BLaER1 (cell line): ENCODE measurements at regions not wholly inside any gene's neighbourhood (a gene's known extent, or its start where the extent isn't known, plus 50 kb on each side); places are given as distances from the start of the nearest gene placed in this dataset.

Experiments
- H3K27ac ChIP-seq: shearing (Covaris generic); formaldehyde crosslinking; 2 replicates; pipeline ENCODE4 v1.8.1; 2022
- H3K27me3 ChIP-seq: shearing (Covaris generic); formaldehyde crosslinking; 2 replicates; pipeline ENCODE4 v1.8.1; 2022
- H3K36me3 ChIP-seq: shearing (Covaris generic); formaldehyde crosslinking; 2 replicates; pipeline ENCODE4 v1.8.1; 2022
- H3K4me1 ChIP-seq: shearing (Covaris generic); formaldehyde crosslinking; 2 replicates; pipeline ENCODE4 v1.8.1; 2022
- H3K4me2 ChIP-seq: shearing (Covaris generic); formaldehyde crosslinking; 2 replicates; pipeline ENCODE4 v1.8.1; 2022
- H3K4me3 ChIP-seq: shearing (Covaris generic); formaldehyde crosslinking; 2 replicates; pipeline ENCODE4 v1.8.1; 2022
- H3K9ac ChIP-seq: shearing (Covaris generic); formaldehyde crosslinking; 2 replicates; pipeline ENCODE4 v1.8.1; 2022
- H3K9me3 ChIP-seq: shearing (Covaris generic); formaldehyde crosslinking; 2 replicates; pipeline ENCODE4 v1.8.1; 2022
- H4K20me1 ChIP-seq: shearing (Covaris generic); formaldehyde crosslinking; 2 replicates; pipeline ENCODE4 v1.8.1; 2022
- Cebpa-rat ChIP-seq: shearing (Covaris generic); IDR thresholded peaks from 2 replicates; pipeline ENCODE4 v1.8.1; 2022

DNA sequence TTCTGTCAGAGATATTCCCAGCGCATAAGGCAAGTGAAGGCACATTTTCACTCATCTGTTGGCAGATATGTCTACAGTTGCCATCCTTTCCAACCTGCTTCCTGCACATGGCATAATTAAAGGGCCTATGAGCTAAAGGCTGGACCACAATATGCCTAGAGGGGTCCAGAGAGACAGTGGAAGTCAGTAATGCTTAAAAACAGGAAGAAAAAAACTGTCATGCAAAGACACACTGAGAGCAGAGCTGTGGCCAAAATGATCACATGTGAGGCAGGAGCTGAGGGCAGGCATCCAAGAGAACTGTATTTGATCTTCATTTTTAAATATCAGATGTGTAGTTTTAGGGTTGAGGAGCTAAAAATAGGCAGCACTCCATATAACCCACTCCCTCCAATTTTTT, 125.0 kb upstream of the BACH2 start:
- Histone ChIP-seq H4K20me1 (no peaks in the 10 kb centered on the region), H3K27me3 (no peaks in the 10 kb centered on the region), H3K4me1 (peaks cover 8% of the 10 kb centered on the region; the same call in 1 of the 2 replicates), H3K27ac (no peak overlapping the region), H3K9me3 (no peaks in the 10 kb centered on the region), H3K4me2 (no peak overlapping the region), H3K36me3 (no peaks in the 10 kb centered on the region), H3K9ac (no peak overlapping the region), H3K4me3 (no peak overlapping the region)
- no peak for TF ChIP-seq Cebpa-rat

- TF ChIP-seq Cebpa-rat, result no peak
- peaks cover 8% of the 10 kb centered on the region; the same call in 1 of the 2 replicates for H3K4me1 ChIP-seq
- H3K9ac ChIP-seq, result no peak overlapping the region
- H3K4me3 ChIP-seq, result no peak overlapping the region
- no peaks in the 10 kb centered on the region for H3K9me3 ChIP-seq
- H3K36me3 ChIP-seq, result no peaks in the 10 kb centered on the region
- H4K20me1 ChIP-seq, result no peaks in the 10 kb centered on the region
- H3K27ac ChIP-seq, result no peak overlapping the region
- H3K27me3 ChIP-seq, result no peaks in the 10 kb centered on the region
- H3K4me2 ChIP-seq, result no peak overlapping the region
Measured at GRCh38 chr6:90420500-90420899, 123.9 kb upstream of the BACH2 start.

- Histone ChIP-seq H3K4me2 (no peak overlapping the region), H3K4me3 (no peak overlapping the region), H3K27ac (no peak overlapping the region), H3K36me3 (no peaks in the 10 kb centered on the region), H3K4me1 (peaks cover 28% of the 10 kb centered on the region), H3K9ac (no peak overlapping the region), H4K20me1 (no peaks in the 10 kb centered on the region), H3K9me3 (no peaks in the 10 kb centered on the region), H3K27me3 (no peaks in the 10 kb centered on the region)
- no peak for TF ChIP-seq Cebpa-rat
Measured at GRCh38 chr6:90417385-90417784, 120.7 kb upstream of the BACH2 start.

DNA sequence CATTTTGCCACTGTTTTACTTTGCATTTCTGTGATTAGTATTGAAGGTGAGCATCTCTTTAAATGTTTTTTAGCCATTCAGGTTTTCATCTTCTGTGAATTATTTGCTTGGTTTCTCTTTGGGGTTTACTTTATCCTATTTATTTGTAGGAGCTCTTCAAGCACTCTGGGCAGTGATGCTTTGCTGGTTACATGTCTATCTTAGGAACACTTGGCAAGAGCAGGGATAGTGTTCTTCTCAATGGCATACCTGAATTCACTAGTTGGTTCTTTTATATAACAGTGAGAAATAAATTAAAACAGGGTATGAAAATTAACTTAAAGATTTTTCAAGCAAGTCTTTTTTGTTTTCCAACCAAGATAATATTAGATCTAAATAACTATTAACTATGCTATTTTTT, 119.7 kb upstream of the BACH2 start:
- Histone ChIP-seq H4K20me1 (no peaks in the 10 kb centered on the region), H3K9ac (no peak overlapping the region), H3K4me3 (no peak overlapping the region), H3K9me3 (no peaks in the 10 kb centered on the region), H3K4me1 (peaks cover 20% of the 10 kb centered on the region), H3K4me2 (no peak overlapping the region), H3K27me3 (no peaks in the 10 kb centered on the region), H3K27ac (no peak overlapping the region), H3K36me3 (no peaks in the 10 kb centered on the region)
- TF ChIP-seq Cebpa-rat, result no peak

- no peak overlapping the region for H3K4me2 ChIP-seq
- no peaks in the 10 kb centered on the region for H3K9me3 ChIP-seq
- H3K4me3 ChIP-seq, result no peak overlapping the region
- H3K27me3 ChIP-seq, result no peaks in the 10 kb centered on the region
- no peaks in the 10 kb centered on the region for H4K20me1 ChIP-seq
- no peak overlapping the region for H3K27ac ChIP-seq
- TF ChIP-seq Cebpa-rat, result no peak
- H3K4me1 ChIP-seq, result peaks cover 20% of the 10 kb centered on the region
- no peak overlapping the region for H3K9ac ChIP-seq
- no peaks in the 10 kb centered on the region for H3K36me3 ChIP-seq
Measured at GRCh38 chr6:90415178-90415577, 118.5 kb upstream of the BACH2 start.

- H3K4me3 ChIP-seq, result no peak overlapping the region
- no peak overlapping the region for H3K9ac ChIP-seq
- no peaks in the 10 kb centered on the region for H3K36me3 ChIP-seq
- no peak for TF ChIP-seq Cebpa-rat
- no peak overlapping the region for H3K27ac ChIP-seq
- H4K20me1 ChIP-seq, result no peaks in the 10 kb centered on the region
- peaks cover 20% of the 10 kb centered on the region for H3K4me1 ChIP-seq
- no peaks in the 10 kb centered on the region for H3K9me3 ChIP-seq
- H3K4me2 ChIP-seq, result peak overlapping the region; percentile 67; the same call in 1 of the 2 replicates
- H3K27me3 ChIP-seq, result no peaks in the 10 kb centered on the region
Measured at GRCh38 chr6:90414352-90414751, 117.7 kb upstream of the BACH2 start.

DNA sequence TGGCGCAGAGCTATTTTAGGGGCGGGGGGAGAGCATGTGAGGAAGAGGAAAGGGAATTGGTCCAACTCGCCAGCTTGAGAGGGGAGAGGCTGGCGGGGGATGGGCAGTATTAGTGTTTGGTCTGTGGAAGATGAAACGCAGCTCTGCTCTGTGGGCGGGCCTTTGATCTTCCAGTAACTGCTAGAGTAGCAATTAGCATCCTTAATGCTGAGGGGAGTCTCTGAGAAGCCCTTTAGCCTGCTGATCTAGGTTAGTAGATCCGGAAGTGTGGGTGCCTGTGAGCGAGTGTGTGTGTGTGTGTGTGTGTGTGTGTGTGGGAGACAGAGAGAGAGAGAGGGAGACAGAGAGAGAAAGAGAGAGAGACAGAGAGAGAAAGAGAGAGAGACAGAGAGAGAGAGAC, 117.2 kb upstream of the BACH2 start:
- H3K27ac ChIP-seq, result no peak overlapping the region

GRCh38 chr6:90413396-90413795, 116.8 kb upstream of the BACH2 start:
- Histone ChIP-seq H3K27me3 (no peaks in the 10 kb centered on the region), H3K4me3 (no peak overlapping the region), H3K27ac (no peak overlapping the region), H3K4me2 (peak overlapping the region; percentile 67), H4K20me1 (no peaks in the 10 kb centered on the region), H3K9me3 (no peaks in the 10 kb centered on the region), H3K36me3 (no peaks in the 10 kb centered on the region), H3K4me1 (peaks cover 20% of the 10 kb centered on the region), H3K9ac (no peak overlapping the region)
- no peak for TF ChIP-seq Cebpa-rat

More for the DNA sequence above, 117.2 kb upstream of the BACH2 start:
- Histone ChIP-seq H3K4me1 (peaks cover 20% of the 10 kb centered on the region), H3K9ac (no peak overlapping the region), H3K36me3 (no peaks in the 10 kb centered on the region), H3K9me3 (no peaks in the 10 kb centered on the region), H3K4me2 (peak overlapping the region; percentile 67), H3K4me3 (no peak overlapping the region), H3K27me3 (no peaks in the 10 kb centered on the region), H4K20me1 (no peaks in the 10 kb centered on the region)
- TF ChIP-seq Cebpa-rat, result no peak

- Histone ChIP-seq H3K9ac (no peak overlapping the region), H4K20me1 (no peaks in the 10 kb centered on the region), H3K27me3 (no peaks in the 10 kb centered on the region), H3K4me1 (peaks cover 20% of the 10 kb centered on the region), H3K4me3 (no peak overlapping the region), H3K36me3 (no peaks in the 10 kb centered on the region), H3K9me3 (no peaks in the 10 kb centered on the region), H3K4me2 (peak overlapping the region; percentile 67), H3K27ac (no peak overlapping the region)
- no peak for TF ChIP-seq Cebpa-rat
Measured at GRCh38 chr6:90412538-90413369, 116.1 kb upstream of the BACH2 start.

DNA sequence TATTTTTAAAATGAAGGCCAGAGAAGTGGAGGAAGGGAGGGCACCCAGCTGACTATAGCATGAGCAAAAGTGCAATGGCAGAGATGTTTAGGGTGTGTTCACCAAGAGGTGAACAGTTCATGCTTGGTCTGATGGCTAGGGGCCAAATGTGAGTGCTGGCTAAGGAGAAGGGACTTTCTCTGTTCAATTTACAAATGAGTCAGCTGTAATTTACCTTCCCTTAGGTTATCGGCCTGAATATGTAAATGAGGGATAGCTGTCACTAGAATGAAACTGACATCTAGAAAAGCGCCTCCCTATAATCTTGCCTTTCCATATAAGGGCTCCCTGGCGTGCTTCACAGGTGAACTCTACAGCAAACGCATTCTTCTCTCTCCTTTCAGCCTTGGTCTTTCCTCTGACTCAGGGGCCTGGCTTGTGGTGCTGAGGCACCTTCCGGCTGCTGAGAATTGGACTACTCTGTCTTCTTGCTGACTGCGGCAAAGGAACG, 114.7 kb upstream of the BACH2 start:
- Histone ChIP-seq H3K27ac (no peak overlapping the region), H3K9me3 (no peaks in the 10 kb centered on the region), H3K4me3 (no peak overlapping the region), H3K4me1 (peaks cover 20% of the 10 kb centered on the region), H3K4me2 (no peak overlapping the region), H3K36me3 (no peaks in the 10 kb centered on the region), H3K27me3 (no peaks in the 10 kb centered on the region), H3K9ac (no peak overlapping the region), H4K20me1 (no peaks in the 10 kb centered on the region)
- TF ChIP-seq Cebpa-rat, result no peak
